ENCODE measurements at regions not wholly inside any gene's neighbourhood (a gene's known extent, or its start where the extent isn't known, plus 50 kb on each side); places are given as distances from the start of the nearest gene placed in this dataset.

DNA sequence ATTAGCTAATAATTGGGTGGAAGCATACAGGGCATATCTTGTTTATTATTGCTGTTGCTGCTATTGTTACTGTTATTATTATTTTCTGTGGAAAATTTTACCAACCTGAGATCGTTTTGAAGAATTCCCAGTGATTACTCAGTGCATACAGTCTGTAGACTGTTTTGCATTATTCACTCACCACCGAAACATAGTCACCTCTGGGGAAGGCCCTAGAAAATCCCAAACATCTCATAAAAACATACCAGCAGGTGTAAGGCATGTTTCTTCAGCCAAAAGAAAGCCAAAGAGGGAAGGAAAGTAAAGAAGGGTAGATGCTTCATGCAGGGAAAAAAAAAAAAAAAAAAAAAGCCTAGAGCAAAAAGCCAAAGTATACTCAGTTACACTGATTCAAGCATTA, 647.7 kb downstream of the BCL11A start:
- TF ChIP-seq POLR2A (IDR thresholded peaks at IDR 0.05; ENCODE audit: low read length) (no peak), GATA1 (IDR thresholded peaks at IDR 0.05; ENCODE audit: low read depth, low read length) (no peak)
